Raji (cell line): ENCODE measurements at regions not wholly inside any gene's neighbourhood (a gene's known extent, or its start where the extent isn't known, plus 50 kb on each side); places are given as distances from the start of the nearest gene placed in this dataset.

Experiments used
- POLR2A ChIP-seq: IDR thresholded peaks from 2 replicates; pipeline ENCODE4 v1.6.1; 2011; ENCODE audit warnings: low read depth, low read length, control low read depth; ENCODE audit not compliant: insufficient read depth

DNA sequence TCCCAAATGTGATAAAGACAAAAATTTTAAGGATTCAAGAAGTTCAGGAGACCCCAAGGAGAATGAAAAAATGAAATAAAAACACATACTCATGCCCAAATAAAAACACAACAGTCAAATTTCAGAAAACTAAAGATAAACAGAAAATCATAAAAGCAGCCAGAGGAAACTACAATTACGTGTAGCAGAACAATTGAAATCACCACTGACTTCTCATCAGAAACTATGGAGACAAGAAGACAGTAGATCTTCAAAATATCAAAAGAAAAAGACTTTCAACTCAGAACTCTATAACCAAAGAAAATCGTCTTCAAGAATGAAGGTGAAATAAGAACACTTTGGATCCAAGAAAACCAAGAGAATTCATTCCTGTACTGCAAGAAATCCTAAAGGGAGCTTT is 54.9 kb downstream of the DIO3 start:
- no peak for TF ChIP-seq POLR2A

DNA sequence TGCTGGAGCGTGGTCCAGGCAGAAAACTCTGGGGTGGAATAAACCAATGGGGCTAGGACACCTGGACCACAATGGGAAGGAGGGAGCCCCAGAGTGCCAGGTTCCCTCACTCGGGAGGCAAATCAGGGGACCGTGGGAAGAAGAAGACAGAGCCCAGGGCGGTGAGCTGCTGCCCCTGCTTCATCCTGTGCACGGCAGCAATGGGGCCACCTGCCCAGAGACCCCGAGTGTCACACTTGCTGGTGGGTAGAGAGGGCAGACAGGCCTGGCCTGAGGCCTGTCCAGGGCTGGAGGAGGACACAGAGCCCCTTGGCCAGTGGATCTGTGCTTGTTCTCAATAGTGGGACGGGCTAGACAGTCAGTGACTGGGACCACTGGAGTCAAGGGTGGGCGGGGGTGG is 58.2 kb downstream of the DIO3 start:
- no peak for TF ChIP-seq POLR2A

DNA sequence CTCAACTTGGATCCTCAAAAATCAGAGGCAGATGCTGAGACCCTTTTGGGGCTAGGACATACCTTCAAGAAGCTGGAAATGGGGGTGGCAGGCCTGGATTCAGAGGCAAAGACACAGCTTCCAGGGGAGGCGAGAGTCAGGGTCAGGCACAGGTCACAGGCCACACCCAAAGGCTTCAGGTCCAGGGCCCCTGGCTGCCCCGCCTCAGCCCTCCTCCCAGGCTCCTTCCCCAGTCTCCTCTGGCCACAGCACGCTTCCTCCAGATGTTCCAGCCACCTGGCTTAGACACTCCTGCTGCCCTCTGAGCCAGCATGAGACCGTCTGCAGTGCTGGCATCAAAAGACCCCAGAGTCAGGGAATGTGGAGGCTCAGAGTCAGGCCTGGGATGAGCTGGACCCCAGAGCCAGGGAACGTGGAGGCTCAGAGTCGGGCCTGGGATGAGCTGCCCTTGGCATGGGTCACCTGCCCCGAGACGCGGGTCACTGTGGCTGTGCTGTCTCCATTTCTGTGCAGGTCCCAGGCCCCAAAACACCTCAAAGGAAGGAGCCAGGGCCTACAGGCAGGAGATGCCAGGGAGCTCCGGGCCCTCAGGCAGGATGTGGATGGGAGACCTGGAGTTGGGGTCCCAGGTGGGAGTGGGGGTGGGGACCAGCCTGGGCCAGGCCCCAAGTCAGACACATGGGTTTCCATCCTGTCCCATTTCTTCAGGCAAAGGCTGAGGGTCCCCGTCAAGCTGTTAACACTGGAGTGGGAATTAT is 58.9 kb downstream of the DIO3 start:
- TF ChIP-seq POLR2A: no peak

DNA sequence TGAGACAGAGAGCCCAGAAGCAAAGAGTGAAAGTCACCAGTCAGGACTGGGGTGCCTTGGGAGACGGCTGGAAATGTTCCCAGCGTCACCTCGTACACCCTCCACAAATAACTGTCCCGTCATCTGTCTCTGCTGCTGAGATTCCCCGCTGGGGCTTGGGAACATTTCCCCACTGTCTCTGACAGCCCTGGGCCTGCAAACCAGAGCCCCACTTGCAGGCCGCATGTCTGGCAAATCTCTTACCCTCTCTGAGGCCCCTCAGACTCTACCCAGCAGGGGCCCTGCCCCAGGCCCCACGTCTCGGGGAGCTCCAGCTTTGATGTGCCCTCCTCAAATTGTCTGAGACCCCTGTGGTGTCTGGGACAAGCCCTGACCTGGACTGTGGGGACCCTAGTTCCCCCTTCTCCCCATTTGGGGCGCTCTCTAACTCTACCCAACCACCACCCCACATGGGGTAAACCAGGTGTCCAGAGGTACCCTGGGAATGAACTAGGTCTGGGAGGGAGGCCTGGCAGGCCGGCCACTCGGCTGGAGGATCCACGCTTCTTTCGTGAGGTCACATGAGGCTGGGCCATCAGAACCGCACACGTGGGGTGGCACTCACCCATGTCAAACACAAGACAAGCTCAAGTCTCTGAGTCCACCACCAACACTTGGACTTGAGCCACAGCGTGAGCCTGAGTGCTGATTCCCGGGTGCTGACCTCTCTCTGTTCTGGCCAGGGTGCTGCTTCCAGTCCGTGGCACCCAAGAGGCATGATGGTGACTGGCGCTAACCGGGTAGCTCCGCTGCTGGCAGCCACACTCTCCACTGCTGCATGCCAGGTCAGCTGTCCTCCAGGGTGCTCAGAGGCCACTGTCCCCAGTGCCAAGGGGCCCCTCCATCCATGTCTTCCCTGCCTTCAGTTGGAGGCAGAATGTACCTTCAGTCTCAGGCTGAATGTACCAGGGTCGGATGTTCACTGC is 59.8 kb downstream of the DIO3 start:
- no peak for TF ChIP-seq POLR2A

DNA sequence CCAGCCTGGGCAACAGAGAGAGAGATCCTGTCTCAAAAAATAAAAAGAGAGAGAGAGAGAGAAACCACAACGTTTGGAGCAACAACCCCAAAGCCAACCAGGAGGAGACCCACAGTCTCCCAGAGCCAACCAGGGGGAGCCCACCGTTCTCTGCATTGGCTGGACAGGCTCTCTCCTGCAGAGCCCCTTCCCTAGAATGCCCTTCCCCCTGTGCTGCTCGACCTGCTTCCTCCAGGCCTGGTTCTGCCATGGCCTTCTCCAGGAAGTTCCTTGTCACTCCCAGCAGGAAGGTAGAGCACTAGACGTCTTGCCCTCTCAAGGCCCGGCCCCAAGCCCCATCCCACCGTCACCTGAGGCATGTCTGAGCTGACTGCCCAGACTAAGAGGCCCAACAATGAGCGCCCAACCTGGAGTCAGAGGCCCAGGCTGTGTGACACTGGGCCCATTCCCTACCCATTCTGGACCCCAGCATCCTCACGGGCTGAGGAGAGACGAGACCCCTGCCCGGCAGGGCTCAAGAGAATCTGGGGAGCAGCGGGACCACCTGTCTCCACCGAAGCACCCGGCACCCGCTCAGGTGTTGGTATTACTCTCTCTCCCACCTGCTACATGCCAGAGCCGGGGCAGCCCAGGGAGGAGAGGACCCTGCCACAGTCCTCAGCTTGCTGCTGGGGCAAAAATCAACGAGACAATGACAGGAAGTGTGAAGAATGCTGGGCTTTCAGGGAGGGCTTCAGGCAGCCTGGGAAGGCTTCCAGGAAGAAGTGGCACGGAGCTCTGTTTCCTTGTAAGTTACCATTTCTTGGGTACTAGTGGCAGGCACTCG is 61.2 kb downstream of the DIO3 start:
- no peak for TF ChIP-seq POLR2A

DNA sequence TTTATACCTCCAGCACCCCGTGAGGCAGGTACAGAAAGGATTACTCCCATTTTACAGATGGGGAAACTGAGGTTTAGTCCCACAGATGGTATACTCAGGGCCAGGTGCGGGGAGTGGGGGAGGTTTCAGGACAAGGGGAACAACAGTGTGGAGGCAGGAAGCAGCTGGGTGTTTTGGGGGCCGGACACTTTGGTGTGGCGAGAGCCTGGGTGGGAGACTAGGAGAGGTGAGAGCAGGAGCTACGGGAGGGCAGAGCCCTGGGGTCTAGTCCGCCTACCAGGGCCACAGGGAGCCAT is 61.7 kb downstream of the DIO3 start:
- TF ChIP-seq POLR2A: no peak

DNA sequence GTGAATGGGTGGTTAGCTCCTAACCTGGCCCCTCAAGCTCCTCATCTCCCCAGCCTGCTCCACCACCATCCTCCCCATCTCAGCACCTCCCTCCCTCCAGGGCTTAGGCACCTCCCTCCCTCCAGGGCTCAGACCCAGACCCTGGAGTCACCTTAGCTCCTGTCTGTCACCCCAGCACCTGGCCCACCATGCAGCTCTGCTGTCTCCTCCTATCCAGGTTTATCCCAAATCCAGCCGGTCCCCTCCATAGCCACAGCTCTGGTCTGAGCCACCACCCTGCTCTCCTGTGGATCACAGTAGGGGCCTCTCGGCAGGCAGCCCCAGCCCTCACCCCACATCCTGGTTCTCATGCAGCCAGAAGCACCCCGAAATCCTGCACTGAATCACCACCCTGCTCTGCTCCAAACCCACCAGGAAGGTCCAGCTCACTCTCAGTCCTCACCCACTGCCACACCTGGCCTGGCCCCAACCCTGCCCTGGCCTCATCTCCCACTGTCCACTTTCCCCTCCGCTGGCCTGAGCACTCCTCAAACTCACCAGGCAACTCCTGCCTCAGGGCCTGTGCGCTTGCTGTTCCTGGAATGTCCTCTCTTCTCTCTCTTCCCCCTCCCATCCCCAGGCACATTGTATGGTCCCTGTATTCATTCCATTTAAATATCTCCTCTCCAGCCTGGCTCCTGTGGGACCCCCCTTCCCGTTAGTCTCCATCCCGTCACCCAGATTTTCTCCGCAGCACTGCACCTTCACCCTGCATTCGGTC is 62.6 kb downstream of the DIO3 start:
- TF ChIP-seq POLR2A: no peak

DNA sequence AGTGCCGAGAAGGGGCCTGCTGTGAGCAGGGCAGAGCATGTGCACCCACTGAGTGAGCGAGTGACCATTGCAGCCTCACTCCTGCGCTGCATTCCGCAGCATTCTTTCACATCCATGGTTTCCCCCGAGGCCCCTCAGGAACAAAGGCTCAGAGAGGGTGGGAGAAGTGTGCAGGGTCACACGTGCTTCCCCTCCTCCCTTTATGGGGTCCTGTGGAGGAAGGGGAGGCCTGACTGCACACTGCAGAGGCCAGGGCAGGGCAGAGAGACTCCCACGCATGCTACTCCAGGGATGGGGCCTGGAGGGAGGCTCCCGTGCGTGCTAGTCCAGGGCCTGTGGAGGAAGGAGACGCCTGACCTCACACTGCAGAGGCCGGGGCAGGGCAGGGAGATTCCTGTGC is 63.2 kb downstream of the DIO3 start:
- no peak for TF ChIP-seq POLR2A

DNA sequence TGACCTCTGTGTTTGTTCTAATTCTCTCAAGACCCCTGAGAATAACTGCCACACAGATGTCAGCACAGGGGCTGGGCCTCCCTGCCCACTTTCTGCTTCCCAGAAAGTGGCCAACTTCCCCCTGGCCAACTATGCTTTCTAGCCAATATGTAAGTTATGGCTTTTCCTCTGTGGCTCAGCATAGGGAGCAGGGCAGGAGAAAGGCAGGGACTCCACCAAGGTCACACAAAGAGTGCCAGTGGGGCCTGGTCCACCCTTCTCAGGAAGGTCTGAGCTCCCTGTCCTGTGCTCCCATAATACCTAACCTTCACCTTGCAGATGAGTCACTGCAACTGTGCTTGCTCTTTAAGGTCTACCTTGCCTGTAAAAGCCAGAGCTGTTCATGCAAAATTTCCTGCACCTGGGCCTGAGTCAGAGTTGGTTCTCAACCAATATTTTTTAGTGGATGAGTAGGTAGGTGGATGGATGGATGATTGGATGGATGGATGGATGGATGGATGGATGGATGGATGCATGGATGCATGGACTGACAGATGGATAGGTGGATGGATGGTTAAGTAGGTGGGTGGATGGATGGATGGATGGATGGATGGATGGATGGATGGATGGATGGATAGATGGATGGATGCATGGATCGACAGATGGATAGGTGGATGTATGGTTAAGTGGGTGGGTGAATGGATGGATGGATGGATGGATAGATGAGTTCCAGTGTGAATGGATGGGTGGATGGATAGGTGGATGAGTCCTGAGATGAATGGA is 64.2 kb downstream of the DIO3 start:
- TF ChIP-seq POLR2A: no peak

DNA sequence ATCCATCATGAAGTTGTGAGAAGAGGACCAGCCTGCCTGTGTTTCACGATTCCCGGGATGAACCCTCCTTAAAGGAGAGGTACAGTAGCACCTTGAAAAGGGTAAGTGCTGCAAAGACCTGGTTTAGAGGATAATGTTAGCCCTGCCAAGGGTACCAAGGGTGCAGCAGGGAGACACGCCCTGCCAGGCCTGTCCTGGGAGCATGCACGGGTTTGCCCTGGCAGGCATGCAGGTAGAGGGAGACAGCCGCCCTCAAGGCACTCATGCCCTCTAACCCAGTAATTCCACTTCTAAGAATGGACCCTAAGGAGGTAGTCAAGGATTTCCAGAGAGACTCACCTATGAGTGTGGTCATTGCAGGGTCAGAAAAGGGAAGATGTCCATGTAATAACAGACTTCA is 65.0 kb downstream of the DIO3 start:
- no peak for TF ChIP-seq POLR2A

DNA sequence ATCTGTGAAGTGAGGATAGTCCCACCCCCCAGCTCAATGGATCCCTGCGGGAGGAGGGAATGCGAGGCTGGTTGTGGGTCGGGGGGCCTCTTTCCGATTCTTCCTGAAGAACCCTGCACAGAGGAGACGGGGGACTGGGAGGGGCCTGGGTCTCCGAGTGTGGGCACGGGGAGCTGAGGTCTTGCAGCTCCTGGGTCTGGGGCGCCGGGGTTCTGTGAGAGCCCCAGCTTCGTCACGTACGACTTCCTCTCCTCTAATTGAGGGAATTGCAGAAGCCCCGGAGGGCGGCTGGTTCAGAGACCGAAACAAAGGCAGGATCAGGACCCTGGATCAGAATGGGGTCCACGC is 66.6 kb downstream of the DIO3 start:
- no peak for TF ChIP-seq POLR2A

DNA sequence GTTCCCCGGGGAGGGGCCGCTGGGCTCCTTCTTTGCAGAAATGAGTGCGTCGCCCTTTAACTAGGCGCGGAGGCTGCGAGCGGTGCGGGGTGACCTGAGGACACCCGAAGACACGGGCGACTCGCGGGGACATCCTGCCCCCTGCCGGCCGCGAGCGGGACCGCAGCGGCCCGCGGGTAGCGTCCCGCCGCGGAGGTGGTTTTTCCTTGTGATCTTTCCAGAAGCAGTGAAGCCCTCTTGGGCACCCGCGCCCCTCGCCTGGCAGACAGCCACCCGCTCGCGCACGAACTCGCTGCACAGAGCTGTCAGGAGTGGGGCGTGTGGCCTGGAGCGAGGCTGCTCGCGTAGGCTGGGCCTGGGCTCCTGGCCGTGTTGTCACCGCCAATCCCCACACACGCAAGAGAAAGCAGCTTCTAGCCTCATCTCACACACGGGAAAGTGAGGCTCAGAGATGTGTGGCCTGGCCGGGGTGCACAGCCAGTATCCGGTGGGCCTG is 67.2 kb downstream of the DIO3 start:
- TF ChIP-seq POLR2A: no peak

DNA sequence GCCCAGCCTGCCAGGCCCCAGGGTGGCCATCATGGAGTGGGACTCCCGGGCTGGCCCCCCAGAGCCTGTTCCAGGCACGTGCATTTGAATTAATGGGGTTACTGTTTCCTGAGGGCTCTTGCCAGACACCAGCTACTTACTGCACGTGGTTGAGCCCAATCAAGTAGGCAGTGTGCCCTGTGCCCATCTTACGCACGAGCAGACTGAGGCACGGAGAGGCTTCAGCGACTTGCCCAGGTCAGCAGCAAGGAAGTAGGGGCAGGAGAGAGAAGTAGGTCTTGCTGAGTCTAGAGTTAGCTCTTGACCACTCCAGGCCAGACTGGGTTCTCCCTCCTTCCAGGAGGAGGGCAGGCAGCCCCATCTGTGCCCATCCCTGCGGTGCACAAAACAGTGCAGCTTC is 67.7 kb downstream of the DIO3 start:
- TF ChIP-seq POLR2A: no peak
